ENCODE measurements at regions not wholly inside any gene's neighbourhood (a gene's known extent, or its start where the extent isn't known, plus 50 kb on each side); places are given as distances from the start of the nearest gene placed in this dataset.

DNA sequence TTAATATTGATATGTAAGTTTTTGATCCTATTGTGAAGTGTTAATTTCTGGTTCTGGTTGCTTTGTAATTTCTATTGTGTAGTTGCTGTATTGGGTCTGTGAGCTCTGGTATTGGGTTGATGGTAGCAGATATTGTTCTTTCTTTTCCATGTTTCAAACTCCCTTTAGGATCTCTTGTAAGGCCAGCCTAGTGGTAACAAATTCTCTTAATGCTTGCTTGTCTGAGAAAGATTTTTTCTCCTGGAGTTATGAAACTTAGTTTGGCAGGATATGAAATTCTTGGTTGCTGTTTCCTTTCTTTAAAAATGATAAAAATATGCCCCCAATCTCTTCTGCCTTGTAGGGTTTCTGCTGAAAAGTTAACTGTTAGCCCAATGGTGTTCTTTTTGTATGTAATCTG, 268.6 kb upstream of the PLSCR5 start:
- no peaks in the 10 kb centered on the region for H3K36me3 ChIP-seq (replicated peaks; ENCODE audit: control insufficient read depth, insufficient read depth, low read length)
- H3K4me3 ChIP-seq (ENCODE audit: insufficient read depth, low read depth, low read length) = no peak overlapping the region
- no peaks in the 10 kb centered on the region for H3K27me3 ChIP-seq (ENCODE audit: control insufficient read depth, insufficient read depth, low read length)
- DNase-seq = no peak

DNA sequence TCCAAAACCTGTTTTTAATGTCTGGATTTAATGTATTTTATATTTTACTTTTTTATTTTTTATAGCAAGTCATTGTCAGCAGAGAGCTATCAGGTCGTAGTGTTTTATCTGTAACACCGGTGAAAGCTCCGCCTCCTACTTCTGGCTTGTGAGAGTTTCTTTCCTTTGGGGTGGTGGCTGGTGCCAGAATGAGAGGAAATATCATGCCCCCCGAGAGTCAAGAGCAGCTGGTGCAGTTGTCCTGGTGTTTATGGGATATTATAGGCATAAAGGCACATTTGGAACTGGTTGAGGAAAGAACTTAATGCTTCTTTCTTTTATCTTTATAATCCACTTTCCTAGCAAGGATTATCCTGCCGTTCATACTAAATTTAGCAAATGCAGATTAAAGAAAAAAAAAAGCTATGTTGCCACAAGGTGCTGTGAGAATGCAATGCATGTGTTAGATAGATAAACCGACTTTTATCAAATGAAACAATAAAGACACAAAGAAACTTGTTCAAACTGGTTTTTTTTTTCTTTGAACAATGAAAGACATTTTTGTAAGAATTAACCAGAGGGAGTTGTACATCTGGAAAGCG, 260.1 kb upstream of the PLSCR5 start:
- no peak for DNase-seq
- Histone ChIP-seq H3K4me3 (ENCODE audit: insufficient read depth, low read depth, low read length) (no peak overlapping the region), H3K27me3 (ENCODE audit: control insufficient read depth, insufficient read depth, low read length) (no peaks in the 10 kb centered on the region), H3K36me3 (replicated peaks; ENCODE audit: control insufficient read depth, insufficient read depth, low read length) (no peaks in the 10 kb centered on the region)

DNA sequence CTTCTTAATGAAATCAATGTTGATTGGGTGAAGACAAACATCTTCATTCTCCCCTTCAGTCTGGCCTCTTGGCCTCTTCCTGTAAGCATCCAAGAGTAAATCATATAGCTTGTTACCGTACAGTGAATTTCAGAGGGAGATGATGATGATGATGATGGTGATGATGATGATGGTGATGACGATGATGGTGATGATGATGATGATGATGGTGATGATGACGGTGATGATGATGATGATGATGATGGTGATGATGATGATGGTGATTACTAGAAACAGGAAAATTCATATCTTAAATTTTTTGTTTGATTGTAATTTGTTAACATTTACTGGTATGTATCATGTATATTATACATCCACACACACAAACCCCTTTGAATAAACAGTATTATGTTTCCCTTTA, 256.1 kb upstream of the PLSCR5 start:
- no peak overlapping the region for H3K4me3 ChIP-seq (ENCODE audit: insufficient read depth, low read depth, low read length)
- no peaks in the 10 kb centered on the region for H3K27me3 ChIP-seq (ENCODE audit: control insufficient read depth, insufficient read depth, low read length)
- DNase-seq = no peak
- no peaks in the 10 kb centered on the region for H3K36me3 ChIP-seq (replicated peaks; ENCODE audit: control insufficient read depth, insufficient read depth, low read length)

DNA sequence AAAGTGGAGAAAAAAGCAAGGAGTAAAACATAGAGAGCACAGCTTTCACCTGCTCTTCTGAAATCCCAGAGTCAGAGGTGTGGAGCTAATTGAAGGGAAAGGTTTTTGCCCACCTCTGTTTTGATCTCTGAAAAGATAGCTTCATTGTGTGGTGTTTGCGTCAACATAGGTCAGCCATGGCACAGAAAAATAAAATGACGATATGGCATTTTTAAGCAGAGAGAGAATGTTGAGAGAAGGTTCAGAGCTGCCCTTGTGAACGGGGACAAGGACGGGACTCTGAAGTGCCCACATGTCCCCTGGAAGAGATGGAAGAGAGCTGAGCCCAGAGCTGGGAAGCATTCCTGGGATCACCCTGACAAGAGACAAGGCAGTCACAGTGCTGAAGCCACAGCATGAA, 249.4 kb upstream of the PLSCR5 start:
- Histone ChIP-seq H3K4me3 (ENCODE audit: insufficient read depth, low read depth, low read length) (no peak overlapping the region), H3K27me3 (ENCODE audit: control insufficient read depth, insufficient read depth, low read length) (no peaks in the 10 kb centered on the region), H3K36me3 (replicated peaks; ENCODE audit: control insufficient read depth, insufficient read depth, low read length) (no peaks in the 10 kb centered on the region)
- no peak for DNase-seq

DNA sequence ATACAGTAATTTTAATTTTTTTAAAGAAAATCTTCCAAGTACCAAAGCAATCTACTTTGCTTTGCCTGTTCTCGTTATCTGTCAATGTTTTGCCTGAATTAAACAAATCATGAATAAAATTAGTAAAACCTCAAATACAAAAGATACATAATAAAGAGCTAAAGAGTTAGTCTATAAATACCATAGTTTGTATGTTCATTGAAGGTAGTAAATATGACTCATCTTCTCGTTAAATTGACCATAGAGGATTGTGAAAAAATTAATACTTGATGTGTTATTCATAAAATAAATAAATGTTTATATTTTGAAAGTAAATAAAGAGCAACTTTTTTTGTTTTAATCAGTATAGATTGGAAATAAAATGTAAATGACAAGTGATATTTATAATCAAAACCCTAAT, 246.5 kb upstream of the PLSCR5 start:
- H3K36me3 ChIP-seq (replicated peaks; ENCODE audit: control insufficient read depth, insufficient read depth, low read length) = no peaks in the 10 kb centered on the region
- no peaks in the 10 kb centered on the region for H3K27me3 ChIP-seq (ENCODE audit: control insufficient read depth, insufficient read depth, low read length)
- no peak overlapping the region for H3K4me3 ChIP-seq (ENCODE audit: insufficient read depth, low read depth, low read length)
- no peak for DNase-seq

DNA sequence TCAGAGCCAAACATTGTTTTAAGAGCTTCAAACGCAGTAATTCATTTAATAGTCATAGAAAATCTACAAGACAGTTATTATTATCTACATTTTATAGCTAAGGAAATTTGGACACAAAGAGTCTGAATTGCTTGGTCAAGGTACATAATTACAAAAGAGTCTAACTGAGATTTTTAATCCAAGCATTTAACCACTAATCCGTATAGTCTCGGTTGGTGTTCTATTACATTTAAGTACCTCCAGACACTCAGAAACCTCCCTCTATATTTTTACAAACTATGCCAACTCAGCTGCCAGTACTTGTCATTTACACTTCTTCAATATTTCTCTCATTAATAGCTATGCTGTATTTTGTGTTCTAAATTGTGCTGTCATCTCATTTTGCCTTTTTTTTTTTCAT, 240.2 kb upstream of the PLSCR5 start:
- H3K27me3 ChIP-seq (ENCODE audit: control insufficient read depth, insufficient read depth, low read length) = no peaks in the 10 kb centered on the region
- H3K4me3 ChIP-seq (ENCODE audit: insufficient read depth, low read depth, low read length) = no peak overlapping the region
- DNase-seq = no peak
- no peaks in the 10 kb centered on the region for H3K36me3 ChIP-seq (replicated peaks; ENCODE audit: control insufficient read depth, insufficient read depth, low read length)

DNA sequence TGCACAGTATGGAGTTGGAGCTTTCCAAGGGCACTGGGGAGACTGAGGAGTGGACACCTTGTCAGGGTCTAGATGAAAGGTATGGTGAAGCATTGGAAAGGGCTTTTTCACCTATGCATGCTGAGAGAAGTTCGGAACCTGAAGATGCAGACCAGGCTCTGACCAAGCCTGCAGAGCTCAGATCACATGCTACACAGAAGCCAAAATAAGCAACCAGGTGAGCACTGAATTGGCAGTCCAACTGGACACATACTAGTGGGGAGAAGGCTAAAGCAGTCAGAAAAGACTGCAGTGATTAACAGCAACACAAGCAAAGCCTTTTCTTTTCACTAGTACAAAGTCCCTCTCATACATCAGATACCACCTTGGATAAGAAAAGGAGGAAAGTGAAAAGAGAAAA, 238.3 kb upstream of the PLSCR5 start:
- H3K4me3 ChIP-seq (ENCODE audit: insufficient read depth, low read depth, low read length) = no peak overlapping the region
- H3K27me3 ChIP-seq (ENCODE audit: control insufficient read depth, insufficient read depth, low read length) = no peaks in the 10 kb centered on the region
- no peaks in the 10 kb centered on the region for H3K36me3 ChIP-seq (replicated peaks; ENCODE audit: control insufficient read depth, insufficient read depth, low read length)
- DNase-seq = no peak

DNA sequence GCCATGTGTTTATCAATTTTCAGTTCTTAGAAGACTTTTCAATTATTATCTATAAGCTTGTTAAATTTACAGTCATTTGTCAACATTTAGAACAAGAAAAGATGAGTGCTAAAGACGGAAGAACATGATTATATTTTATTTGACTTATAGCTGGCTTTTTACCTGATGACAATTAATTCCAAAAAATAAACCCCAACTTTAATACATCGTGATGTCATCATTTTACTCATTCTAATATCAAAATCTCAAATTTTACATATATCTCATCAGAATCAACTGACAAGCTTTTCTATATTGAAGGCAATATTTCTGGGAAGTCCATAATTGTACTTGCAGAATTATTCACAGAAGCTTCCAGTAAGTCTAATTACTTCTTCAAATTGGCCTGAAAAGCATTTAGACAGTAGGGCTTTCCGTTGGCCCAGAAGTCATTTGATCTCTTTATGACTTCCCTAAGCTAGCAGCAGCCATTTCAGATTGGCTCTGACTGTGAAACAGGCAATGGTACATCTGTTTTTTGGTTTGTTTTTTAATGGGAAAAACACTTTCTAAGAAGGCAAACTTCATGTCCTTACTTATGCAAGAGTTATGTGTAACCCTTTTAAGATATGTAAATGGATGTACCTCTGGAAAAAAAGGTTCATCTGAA, 234.7 kb upstream of the PLSCR5 start:
- DNase-seq = no peak
- Histone ChIP-seq H3K36me3 (replicated peaks; ENCODE audit: control insufficient read depth, insufficient read depth, low read length) (no peaks in the 10 kb centered on the region), H3K4me3 (ENCODE audit: insufficient read depth, low read depth, low read length) (no peak overlapping the region), H3K27me3 (ENCODE audit: control insufficient read depth, insufficient read depth, low read length) (no peaks in the 10 kb centered on the region)

DNA sequence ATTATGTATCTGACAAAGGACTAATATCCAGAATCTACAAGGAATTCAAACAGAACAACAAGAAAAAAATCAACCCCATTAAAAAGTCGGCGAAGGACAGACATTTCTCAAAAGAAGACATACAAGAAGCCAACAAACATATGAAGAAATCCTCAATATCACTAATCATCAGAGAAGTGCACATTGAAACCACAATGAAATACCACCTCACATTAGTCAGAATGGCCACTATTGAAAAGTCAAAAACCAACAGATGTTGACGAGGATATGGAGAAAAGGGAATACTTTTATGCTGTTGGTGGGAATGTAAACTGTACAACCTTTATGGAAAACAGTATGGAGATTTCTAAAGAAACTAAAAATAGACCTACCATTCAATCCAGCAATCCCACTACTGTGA, 233.1 kb upstream of the PLSCR5 start:
- Histone ChIP-seq H3K36me3 (replicated peaks; ENCODE audit: control insufficient read depth, insufficient read depth, low read length) (no peaks in the 10 kb centered on the region), H3K27me3 (ENCODE audit: control insufficient read depth, insufficient read depth, low read length) (no peaks in the 10 kb centered on the region), H3K4me3 (ENCODE audit: insufficient read depth, low read depth, low read length) (no peak overlapping the region)
- DNase-seq = no peak

DNA sequence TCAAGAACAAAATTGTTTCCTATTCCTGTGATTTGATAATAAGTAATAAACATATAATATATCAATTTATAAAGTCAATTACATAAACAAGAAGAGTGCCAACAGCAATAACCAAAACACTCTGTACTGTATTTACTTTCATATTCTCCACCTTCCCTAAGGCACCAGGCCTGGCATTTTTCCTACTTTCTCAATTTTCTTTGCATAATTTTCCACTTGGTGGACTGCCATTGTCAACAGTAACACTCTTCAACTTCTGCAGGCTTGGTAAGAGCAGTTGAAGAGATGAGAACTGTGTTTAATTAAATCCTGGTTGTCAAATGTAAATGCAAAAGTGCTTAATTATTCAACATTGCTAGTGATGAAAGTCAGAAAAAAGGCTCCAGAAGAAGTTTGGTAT, 229.8 kb upstream of the PLSCR5 start:
- H3K27me3 ChIP-seq (ENCODE audit: control insufficient read depth, insufficient read depth, low read length) = no peaks in the 10 kb centered on the region
- H3K4me3 ChIP-seq (ENCODE audit: insufficient read depth, low read depth, low read length) = no peak overlapping the region
- no peaks in the 10 kb centered on the region for H3K36me3 ChIP-seq (replicated peaks; ENCODE audit: control insufficient read depth, insufficient read depth, low read length)
- DNase-seq = no peak

DNA sequence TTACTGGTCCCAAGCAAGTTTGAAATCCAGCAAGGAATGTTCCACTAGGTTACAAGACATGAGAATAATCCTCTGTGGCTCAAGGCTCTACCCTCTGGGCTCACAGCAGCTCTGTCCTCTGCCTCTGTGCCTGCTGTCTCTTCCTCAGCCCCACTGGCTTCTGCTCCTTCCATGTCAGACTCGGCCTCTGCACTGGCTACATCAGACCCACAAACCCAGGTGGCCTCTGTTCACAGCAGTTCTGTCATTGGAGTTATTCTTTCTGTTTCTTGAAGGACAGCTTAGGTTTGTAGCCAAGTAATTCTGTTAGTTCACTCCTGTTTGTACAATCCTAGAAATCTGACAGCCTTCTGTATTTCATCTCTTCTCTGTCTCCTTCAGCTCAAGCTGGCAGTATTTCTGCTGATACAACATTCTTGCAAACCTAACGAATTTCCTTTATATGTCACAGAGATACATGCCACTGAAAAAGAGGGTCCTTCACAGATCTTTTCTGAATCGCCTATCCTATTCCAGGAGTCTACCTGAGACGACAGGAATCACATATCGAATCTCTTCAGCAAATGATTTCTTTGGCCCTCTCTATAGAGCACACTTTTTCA, 227.8 kb upstream of the PLSCR5 start:
- no peak overlapping the region for H3K4me3 ChIP-seq (ENCODE audit: insufficient read depth, low read depth, low read length)
- H3K36me3 ChIP-seq (replicated peaks; ENCODE audit: control insufficient read depth, insufficient read depth, low read length) = no peaks in the 10 kb centered on the region
- DNase-seq = no peak
- H3K27me3 ChIP-seq (ENCODE audit: control insufficient read depth, insufficient read depth, low read length) = no peaks in the 10 kb centered on the region

DNA sequence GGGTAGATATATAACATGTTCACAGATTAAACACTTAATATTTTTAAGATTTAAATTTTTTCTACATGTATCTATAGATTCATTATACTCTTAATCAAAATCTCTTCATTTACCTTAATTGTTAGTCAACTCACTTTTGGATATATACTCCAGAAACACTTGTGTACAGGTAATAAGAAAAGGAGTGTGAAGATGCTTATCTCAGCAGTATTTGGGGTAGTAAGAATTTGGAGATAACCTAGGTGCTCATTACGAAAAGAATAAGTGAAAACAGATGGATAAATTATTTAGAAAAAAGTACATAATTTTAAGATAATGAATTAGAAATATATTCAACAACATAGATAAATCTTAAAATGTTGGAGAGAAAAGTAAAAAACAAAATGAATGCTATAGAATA, 226.5 kb upstream of the PLSCR5 start:
- Histone ChIP-seq H3K4me3 (ENCODE audit: insufficient read depth, low read depth, low read length) (no peak overlapping the region), H3K27me3 (ENCODE audit: control insufficient read depth, insufficient read depth, low read length) (no peaks in the 10 kb centered on the region), H3K36me3 (replicated peaks; ENCODE audit: control insufficient read depth, insufficient read depth, low read length) (no peaks in the 10 kb centered on the region)
- no peak for DNase-seq

DNA sequence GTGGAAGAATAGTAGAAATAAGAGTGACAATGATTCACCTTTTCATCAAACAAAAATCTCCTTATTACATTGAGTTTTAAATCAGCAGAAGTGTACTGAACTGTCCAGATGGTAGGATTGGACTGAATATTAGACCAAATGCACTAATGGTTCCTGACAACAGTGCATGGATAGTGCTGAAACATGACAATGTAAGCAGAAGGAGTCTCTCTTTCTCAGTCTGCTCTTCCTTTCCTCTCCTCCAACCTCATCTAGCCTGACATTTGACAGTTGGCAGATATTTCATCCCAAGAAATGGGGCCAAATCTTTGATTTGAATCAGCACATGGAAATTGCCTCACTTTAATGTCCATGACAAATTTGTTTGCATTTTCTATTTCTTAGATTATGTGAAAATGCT, 225.1 kb upstream of the PLSCR5 start:
- H3K36me3 ChIP-seq (replicated peaks; ENCODE audit: control insufficient read depth, insufficient read depth, low read length) = no peaks in the 10 kb centered on the region
- no peak overlapping the region for H3K4me3 ChIP-seq (ENCODE audit: insufficient read depth, low read depth, low read length)
- DNase-seq = no peak
- H3K27me3 ChIP-seq (ENCODE audit: control insufficient read depth, insufficient read depth, low read length) = no peaks in the 10 kb centered on the region

DNA sequence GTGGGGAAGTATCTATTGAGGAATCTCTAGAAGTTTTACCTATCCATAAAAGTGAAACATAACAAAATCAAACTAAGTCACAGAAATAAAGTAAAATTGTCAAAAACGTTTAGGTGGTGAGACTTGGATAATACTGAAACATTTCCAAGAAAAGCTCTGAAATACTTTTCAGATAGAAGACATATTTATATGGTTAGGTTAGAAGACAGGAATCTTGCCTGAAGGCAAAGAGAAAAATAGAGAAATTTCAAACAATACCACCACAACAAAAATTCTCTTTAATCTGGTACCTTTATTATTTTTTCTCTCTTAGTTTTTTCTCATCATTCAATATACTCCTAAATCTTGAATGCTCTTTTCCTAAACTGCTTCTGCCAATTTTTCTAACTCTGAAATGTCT, 222.7 kb upstream of the PLSCR5 start:
- no peak for DNase-seq
- no peaks in the 10 kb centered on the region for H3K36me3 ChIP-seq (replicated peaks; ENCODE audit: control insufficient read depth, insufficient read depth, low read length)
- no peak overlapping the region for H3K4me3 ChIP-seq (ENCODE audit: insufficient read depth, low read depth, low read length)

DNA sequence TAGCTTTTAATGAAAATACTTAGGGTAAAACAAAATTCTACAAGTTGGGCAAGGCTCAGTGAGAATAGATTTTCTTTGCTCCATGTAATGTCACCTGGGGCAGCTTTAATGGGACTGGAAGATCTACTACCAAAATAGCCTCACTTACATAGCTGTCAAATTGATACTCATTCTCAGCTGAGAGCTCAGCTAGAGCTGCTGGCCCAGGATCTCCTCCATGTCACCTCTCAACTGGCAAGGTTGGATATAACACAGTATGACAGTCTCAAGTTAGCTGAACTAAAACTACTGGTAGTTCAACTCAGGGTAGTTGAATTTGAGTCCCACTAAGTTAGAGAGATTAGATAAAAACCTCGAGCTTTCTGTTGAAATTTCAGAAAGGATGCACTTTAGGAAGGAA, 218.5 kb upstream of the PLSCR5 start:
- DNase-seq = no peak
- H3K36me3 ChIP-seq (replicated peaks; ENCODE audit: control insufficient read depth, insufficient read depth, low read length) = no peaks in the 10 kb centered on the region
- no peak overlapping the region for H3K4me3 ChIP-seq (ENCODE audit: insufficient read depth, low read depth, low read length)
- H3K27me3 ChIP-seq (ENCODE audit: control insufficient read depth, insufficient read depth, low read length) = no peaks in the 10 kb centered on the region

More for the DNA sequence above, 222.7 kb upstream of the PLSCR5 start:
- no peaks in the 10 kb centered on the region for H3K27me3 ChIP-seq (ENCODE audit: control insufficient read depth, insufficient read depth, low read length)

Measured in H7 (cell line).